ENCODE measurements at regions not wholly inside any gene's neighbourhood (a gene's known extent, or its start where the extent isn't known, plus 50 kb on each side); places are given as distances from the start of the nearest gene placed in this dataset.

- no peaks in the 10 kb centered on the region for H3K9me3 ChIP-seq (ENCODE audit: insufficient read depth in 2 of 2, low read depth in 1 of 2, low read length in 1 of 2)
- H4K8ac ChIP-seq (ENCODE audit: extremely low read depth, insufficient read depth, low read length), result no peak overlapping the region
- H4K91ac ChIP-seq (replicated peaks; ENCODE audit: insufficient read length, low read length), result no peak overlapping the region
- H4K20me1 ChIP-seq (replicated peaks in 1 of 2; ENCODE audit: control insufficient read depth in 1 of 2, insufficient read depth in 2 of 2, low read length in 2 of 2), result peaks cover 0 to 16% of the 10 kb centered on the region in 2 experiments
- H2BK5ac ChIP-seq (ENCODE audit: low read depth, low read length), result no peak overlapping the region
- H2BK20ac ChIP-seq (ENCODE audit: low read length), result no peak overlapping the region
- no peak overlapping the region for H3K27ac ChIP-seq (ENCODE audit: low read depth, low read length)
- no peak overlapping the region for H2BK15ac ChIP-seq (ENCODE audit: low read length)
- ChIA-PET POLR2A (ENCODE audit: partially characterized antibody) (no interaction called here), CTCF (ENCODE audit: partially characterized antibody) (no interaction called here)
- peak overlapping the region; percentile 61 to 83 for H3K4me2 ChIP-seq (ENCODE audit: insufficient read depth in 1 of 2, low read depth in 2 of 2, low read length in 2 of 2)
- H3K4me1 ChIP-seq (replicated peaks in 1 of 4; ENCODE audit: control insufficient read depth in 3 of 4, insufficient read depth in 4 of 4, low read length in 3 of 4), result peaks cover 14 to 43% (median 32%) of the 10 kb centered on the region in 4 experiments
- no peak overlapping the region for H2BK120ac ChIP-seq (replicated peaks; ENCODE audit: low read depth, low read length)
- H3K4me3 ChIP-seq (ENCODE audit: extremely low read depth in 1 of 4, insufficient read depth in 2 of 4, low read depth in 3 of 4, low read length in 4 of 4), result peak overlapping the region; percentile 35 to 60 (median 40)
- no peak overlapping the region for H3K56ac ChIP-seq (replicated peaks; ENCODE audit: insufficient read length, low read depth, low read length)
- no peaks in the 10 kb centered on the region for H3K79me1 ChIP-seq (ENCODE audit: low read depth, low read length)
- no peak overlapping the region for H4K5ac ChIP-seq (ENCODE audit: insufficient read length, low read depth, low read length)
- no peak overlapping the region; the same call in 1 of the 2 replicates for H3K18ac ChIP-seq (ENCODE audit: extremely low read depth, low read length)
- no peak overlapping the region for H3K23ac ChIP-seq (ENCODE audit: insufficient read length)
- H2BK12ac ChIP-seq (ENCODE audit: low read depth, low read length), result no peak overlapping the region; the same call in 1 of the 2 replicates
- no peak for DNase-seq (ENCODE audit: low read depth in 1 of 2, low spot score in 2 of 2)
- 0 out of 7 replicates have a peak overlapping the region, but pooled peaks of 1 of the 4 experiments have one; percentile 11 for H3K9ac ChIP-seq (replicated peaks in 1 of 4; ENCODE audit: extremely low read depth in 1 of 4, low read depth in 3 of 4, low read length in 3 of 4)
- H2AFZ ChIP-seq (ENCODE audit: low read length), result no peak overlapping the region; the same call in 1 of the 2 replicates
- no peak for FAIRE-seq
- no peaks in the 10 kb centered on the region for H3K79me2 ChIP-seq (ENCODE audit: control insufficient read depth in 1 of 2, insufficient read depth in 2 of 2, low read length in 2 of 2)
- no peak overlapping the region for H3K14ac ChIP-seq (ENCODE audit: insufficient read length)
- H2AK5ac ChIP-seq (ENCODE audit: low read depth, low read length), result no peak overlapping the region
- H3K23me2 ChIP-seq (ENCODE audit: low read depth, low read length), result peaks cover 7% of the 10 kb centered on the region; the same call in 1 of the 2 replicates
- WGBS, 2 experiments (ENCODE audit: extremely low coverage in 1 of 2, insufficient coverage in 1 of 2, insufficient read length in 1 of 2, insufficient replicate concordance in 2 of 2, low coverage in 1 of 2, low lambda C conversion rate in 2 of 2, missing lambda C conversion rate in 1 of 2), result 2% methylated on average over 8 of the region's 8 CpGs; no CpG with 5 or more reads in 1 of the 2 experiments
- no peak overlapping the region for H3K4ac ChIP-seq (replicated peaks; ENCODE audit: insufficient read length, low read depth, low read length)
- peaks cover 61 to 93% (median 85%) of the 10 kb centered on the region in 4 experiments for H3K27me3 ChIP-seq (replicated peaks in 1 of 4; ENCODE audit: control insufficient read depth in 3 of 4, extremely low read depth in 1 of 4, insufficient read depth in 3 of 4, low read length in 3 of 4)
- peaks cover 0 to 3% (median 0%) of the 10 kb centered on the region in 4 experiments; a peak in 1 of 8 replicates for H3K36me3 ChIP-seq (ENCODE audit: control insufficient read depth in 2 of 4, insufficient read depth in 4 of 4, low read length in 3 of 4)
- TF ChIP-seq TCF12 (IDR thresholded peaks at IDR 0.05; ENCODE audit: low read depth, low read length) (0 out of 2 replicates have a peak, but pooled peaks have one; percentile 16), KDM4A (IDR thresholded peaks at IDR 0.05; ENCODE audit: low read depth, low read length, severe bottlenecking) (no peak), PHF8 (conservative IDR thresholded peaks at IDR 0.05; ENCODE audit: low read depth, low read length) (no peak)
These were observed 119.2 kb upstream of the BARHL2 start for GRCh38 chr1:90836345-90836679.

Data from H1 (cell line).